ENCODE measurements at regions not wholly inside any gene's neighbourhood (a gene's known extent, or its start where the extent isn't known, plus 50 kb on each side); places are given as distances from the start of the nearest gene placed in this dataset.
"Not testable (repeated sequence)": the region's sequence is repeated elsewhere in the genome, so short reads cannot be mapped to it uniquely, and the experiment has no call there.

- H3K9me3 ChIP-seq = no peaks in the 10 kb centered on the region
- TF ChIP-seq, protein P1, sequence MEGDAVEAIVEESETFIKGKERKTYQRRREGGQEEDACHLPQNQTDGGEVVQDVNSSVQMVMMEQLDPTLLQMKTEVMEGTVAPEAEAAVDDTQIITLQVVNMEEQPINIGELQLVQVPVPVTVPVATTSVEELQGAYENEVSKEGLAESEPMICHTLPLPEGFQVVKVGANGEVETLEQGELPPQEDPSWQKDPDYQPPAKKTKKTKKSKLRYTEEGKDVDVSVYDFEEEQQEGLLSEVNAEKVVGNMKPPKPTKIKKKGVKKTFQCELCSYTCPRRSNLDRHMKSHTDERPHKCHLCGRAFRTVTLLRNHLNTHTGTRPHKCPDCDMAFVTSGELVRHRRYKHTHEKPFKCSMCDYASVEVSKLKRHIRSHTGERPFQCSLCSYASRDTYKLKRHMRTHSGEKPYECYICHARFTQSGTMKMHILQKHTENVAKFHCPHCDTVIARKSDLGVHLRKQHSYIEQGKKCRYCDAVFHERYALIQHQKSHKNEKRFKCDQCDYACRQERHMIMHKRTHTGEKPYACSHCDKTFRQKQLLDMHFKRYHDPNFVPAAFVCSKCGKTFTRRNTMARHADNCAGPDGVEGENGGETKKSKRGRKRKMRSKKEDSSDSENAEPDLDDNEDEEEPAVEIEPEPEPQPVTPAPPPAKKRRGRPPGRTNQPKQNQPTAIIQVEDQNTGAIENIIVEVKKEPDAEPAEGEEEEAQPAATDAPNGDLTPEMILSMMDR (IDR thresholded peaks at IDR 0.05) = no peak
- H3K4me3 ChIP-seq = no peak overlapping the region
- no peak for DNase-seq
- no peaks in the 10 kb centered on the region for H3K36me3 ChIP-seq
- intact Hi-C loops (cut with DNase I) = no loop called here
- peaks cover 0 to 8% (median 0%) of the 10 kb centered on the region in 9 donors for H3K4me1 ChIP-seq
- ATAC-seq = no peak
- H3K27me3 ChIP-seq = peaks cover 0 to 5% (median 0%) of the 10 kb centered on the region in 7 donors
- WGBS, 2 donors = 17 to 19% methylated on average over 7 of the region's 7 CpGs
- H3K27ac ChIP-seq = no peak overlapping the region
Observed at GRCh38 chr7:3143869-3144775, 100.5 kb upstream of the CARD11 start.

DNA sequence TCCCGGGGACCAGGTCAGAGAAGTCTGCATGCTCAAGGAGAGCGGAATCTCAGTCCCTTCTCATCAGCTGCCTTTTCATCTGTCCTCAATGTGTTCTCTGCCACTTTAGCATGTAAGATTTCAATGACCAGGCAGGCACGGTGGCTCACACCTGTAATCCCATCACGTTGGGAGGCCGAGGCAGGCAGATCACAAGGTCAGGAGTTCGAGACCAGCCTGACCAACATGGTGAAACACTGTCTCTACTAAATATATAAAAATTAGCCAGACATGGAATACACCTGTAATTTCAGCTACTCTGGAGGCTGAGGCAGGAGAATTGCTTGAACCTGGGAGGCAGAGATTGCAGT, 101.1 kb upstream of the CARD11 start:
- H3K4me3 ChIP-seq; H3K9me3 ChIP-seq; H3K27ac ChIP-seq; ATAC-seq; intact Hi-C loops (cut with DNase I); H3K4me1 ChIP-seq; H3K27me3 ChIP-seq; H3K36me3 ChIP-seq; DNase-seq: not testable (repeated sequence)
- WGBS, 2 donors = 69 to 75% methylated on average over 6 of the region's 6 CpGs

DNA sequence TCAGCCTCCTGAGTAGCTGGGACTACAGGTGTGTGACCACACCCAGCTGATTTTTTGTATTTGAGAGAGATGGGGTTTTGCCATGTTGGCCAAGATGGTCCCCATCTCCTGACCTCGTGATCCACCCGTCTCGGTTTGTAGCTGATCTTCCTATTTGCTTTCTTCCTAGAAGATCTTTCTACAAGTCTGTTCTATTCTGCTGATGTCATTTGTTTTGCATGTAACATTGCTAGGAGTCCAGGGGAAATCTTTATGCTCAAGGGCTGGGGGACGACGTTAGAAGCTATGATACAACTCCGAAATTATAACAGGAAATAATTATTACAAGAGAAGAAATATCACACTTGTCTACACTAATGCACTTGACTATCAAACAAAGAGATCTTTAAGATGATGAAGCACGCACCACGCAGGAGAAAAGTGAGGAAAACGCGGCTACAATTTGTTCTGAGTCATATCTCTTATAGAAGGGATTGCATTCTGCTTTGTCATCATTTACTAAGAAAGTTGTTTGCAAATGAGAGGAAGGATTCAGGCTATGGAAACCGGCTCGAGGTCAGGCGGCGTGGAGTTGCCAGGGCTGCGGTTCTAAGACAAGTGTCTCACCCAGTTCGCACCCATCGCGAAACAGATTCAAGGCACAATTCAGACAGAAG, 103.0 kb upstream of the CARD11 start:
- intact Hi-C loops (cut with DNase I) = no loop called here
- Histone ChIP-seq H3K4me1 (peaks cover 0 to 8% (median 0%) of the 10 kb centered on the region in 9 donors), H3K27me3 (peaks cover 0 to 6% (median 0%) of the 10 kb centered on the region in 7 donors), H3K4me3 (no peak overlapping the region), H3K9me3 (no peaks in the 10 kb centered on the region), H3K27ac (no peak overlapping the region), H3K36me3 (no peaks in the 10 kb centered on the region)
- ATAC-seq (no peak), DNase-seq (no peak)
- WGBS, 2 donors = 68 to 80% methylated on average over 18 of the region's 18 CpGs
- TF ChIP-seq, protein P1 (IDR thresholded peaks at IDR 0.05) = no peak

DNA sequence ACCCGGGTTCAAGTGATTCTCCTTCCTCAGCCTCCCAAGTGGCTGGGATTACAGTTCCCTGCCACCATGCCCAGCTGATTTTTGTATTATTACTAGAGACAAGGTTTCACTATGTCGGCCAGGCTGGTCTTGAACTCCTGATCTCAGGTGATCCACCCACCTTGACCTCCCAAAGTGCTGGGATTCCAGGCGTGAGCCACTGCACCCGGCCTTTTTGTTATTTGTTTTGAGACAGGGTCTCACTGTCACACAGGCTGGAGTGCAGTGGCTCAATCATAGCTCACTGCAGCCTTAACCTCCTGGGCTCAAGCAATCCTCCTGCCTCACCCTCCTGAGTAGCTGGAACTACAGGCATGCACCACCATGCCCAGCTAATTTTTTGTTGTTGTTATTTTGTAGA, 104.8 kb upstream of the CARD11 start:
- ATAC-seq; H3K4me3 ChIP-seq; DNase-seq; intact Hi-C loops (cut with DNase I); H3K4me1 ChIP-seq; H3K9me3 ChIP-seq; H3K36me3 ChIP-seq; H3K27ac ChIP-seq: not testable (repeated sequence)
- WGBS, 2 donors = 49 to 70% methylated on average over 4 of the region's 4 CpGs
- H3K27me3 ChIP-seq = peaks cover 0 to 16% (median 4%) of the 10 kb centered on the region in 7 donors

GRCh38 chr7:3149231-3149995, 105.7 kb upstream of the CARD11 start:
- ATAC-seq (no peak), DNase-seq (no peak)
- TF ChIP-seq, protein P1 (IDR thresholded peaks at IDR 0.05) = no peak
- Histone ChIP-seq H3K27ac (no peak overlapping the region), H3K4me3 (no peak overlapping the region), H3K4me1 (peaks cover 0 to 3% (median 0%) of the 10 kb centered on the region in 9 donors), H3K9me3 (peaks cover 0 to 2% (median 0%) of the 10 kb centered on the region in 11 donors), H3K36me3 (no peaks in the 10 kb centered on the region), H3K27me3 (peaks cover 0 to 24% (median 7%) of the 10 kb centered on the region in 7 donors)
- intact Hi-C loops (cut with DNase I) = no loop called here
- 81% methylated on average over 13 of the region's 13 CpGs for WGBS, 2 donors
